VCaP (cell line): ENCODE measurements at regions not wholly inside any gene's neighbourhood (a gene's known extent, or its start where the extent isn't known, plus 50 kb on each side); places are given as distances from the start of the nearest gene placed in this dataset.
"Not testable (repeated sequence)": the region's sequence is repeated elsewhere in the genome, so short reads cannot be mapped to it uniquely, and the experiment has no call there.

Experiments
- H3K27ac ChIP-seq: fragments of 450-650 bp; 2 replicates; pipeline ENCODE4 v1.5.1; 2017
- CTCF ChIP-seq: fragments of 450-650 bp; conservative IDR thresholded peaks from 2 replicates; pipeline ENCODE4 v1.5.1; 2017; ENCODE audit warnings: mild to moderate bottlenecking, moderate library complexity

- TF ChIP-seq CTCF = no peak
- H3K27ac ChIP-seq = no peak overlapping the region
Measured at GRCh38 chrX:124256216-124256615, 76.2 kb upstream of the TEX13D start.

DNA sequence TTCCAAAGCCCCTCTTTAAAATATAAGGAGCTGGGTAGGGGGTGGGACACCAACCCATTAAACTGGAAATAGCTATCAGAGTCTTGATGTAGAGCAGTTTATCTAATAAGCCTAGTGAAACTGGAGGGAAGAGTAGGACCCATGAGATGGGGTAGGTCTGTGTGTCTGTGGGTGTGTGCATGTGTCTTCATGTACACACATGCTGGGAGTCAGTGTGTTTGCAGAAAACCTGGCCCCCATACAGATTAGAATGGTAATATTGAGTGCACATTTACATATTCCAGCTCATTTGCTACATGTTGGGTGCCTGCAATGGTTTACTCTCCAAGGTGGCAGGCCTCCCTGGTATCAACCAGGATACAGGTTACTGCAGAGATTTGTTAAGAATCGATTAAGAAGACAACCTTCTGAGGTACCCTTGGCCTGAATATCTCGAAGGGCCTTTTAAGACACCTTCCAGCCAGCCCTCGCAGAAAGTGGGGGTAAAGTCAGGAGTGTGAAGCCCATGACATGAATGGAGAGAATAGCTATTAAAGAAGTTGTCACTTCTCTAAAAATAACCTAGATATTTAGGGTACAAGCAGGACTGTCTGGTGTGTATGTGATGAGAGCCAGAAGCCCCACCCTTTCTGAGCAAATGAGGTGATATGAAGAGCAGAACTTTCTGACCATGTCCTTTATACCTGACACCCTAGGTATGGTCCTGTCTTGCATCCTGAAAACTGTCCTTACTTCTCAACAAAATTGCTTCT lies 75.7 kb upstream of the TEX13D start:
- no peak overlapping the region for H3K27ac ChIP-seq
- no peak for TF ChIP-seq CTCF

DNA sequence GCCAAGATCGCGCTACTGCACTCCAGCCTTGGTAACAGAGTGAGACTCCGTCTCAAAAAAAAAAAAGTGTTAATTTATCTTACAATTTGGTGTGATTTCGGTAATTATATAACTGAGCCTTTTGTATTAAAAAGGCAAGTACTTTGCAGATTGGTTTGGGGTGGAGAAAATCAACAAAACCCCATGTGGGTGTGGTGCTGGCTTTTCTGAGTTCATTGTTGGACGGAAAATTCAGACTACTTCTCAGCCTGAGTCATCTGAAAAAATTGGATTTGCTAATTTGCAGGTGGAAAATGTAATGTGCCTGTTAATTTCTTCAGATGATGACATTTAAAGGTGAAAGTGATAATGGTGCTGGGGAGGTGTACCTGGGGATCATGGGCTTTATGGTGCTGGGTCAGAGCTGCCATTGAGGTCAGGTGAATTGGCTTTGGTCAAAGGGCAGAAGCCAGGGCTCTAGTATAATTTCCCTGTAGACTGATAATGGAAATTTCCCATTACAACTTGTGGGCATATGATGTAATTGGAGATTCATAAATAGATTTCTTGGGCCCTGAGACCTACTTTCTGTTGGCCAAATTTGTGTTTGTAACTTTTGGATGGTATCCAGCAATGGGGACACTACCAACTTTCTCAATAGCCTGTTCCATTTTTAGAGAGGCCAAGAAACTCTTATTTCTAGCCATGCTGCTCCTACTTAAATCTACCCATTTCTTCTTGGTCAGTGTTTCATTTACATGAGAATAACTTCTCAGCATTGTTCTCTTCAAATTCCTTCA lies 74.3 kb upstream of the TEX13D start:
- no peak overlapping the region for H3K27ac ChIP-seq
- no peak for TF ChIP-seq CTCF

- no peak overlapping the region for H3K27ac ChIP-seq
- no peak for TF ChIP-seq CTCF
Measured at GRCh38 chrX:124260845-124261244, 71.6 kb upstream of the TEX13D start.

DNA sequence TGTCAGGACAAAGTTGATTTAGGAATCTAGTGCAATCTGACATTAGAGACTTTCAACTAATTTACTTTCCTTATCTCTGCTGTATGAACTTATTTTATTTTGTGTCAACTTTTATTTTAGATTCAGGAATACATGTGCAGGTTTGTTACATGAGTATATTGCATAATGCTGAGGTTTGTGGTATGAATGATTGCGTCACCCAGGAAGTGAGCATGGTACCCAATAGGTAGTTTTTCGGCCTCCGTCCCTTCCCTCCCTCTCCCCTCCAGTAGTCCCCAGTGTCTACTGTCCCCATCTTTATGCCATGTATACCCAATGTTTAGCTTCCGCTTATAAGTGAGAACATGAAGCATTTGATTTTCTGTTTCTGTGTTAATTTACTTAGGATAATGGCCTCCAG lies 68.7 kb upstream of the TEX13D start:
- TF ChIP-seq CTCF = no peak
- no peak overlapping the region for H3K27ac ChIP-seq

DNA sequence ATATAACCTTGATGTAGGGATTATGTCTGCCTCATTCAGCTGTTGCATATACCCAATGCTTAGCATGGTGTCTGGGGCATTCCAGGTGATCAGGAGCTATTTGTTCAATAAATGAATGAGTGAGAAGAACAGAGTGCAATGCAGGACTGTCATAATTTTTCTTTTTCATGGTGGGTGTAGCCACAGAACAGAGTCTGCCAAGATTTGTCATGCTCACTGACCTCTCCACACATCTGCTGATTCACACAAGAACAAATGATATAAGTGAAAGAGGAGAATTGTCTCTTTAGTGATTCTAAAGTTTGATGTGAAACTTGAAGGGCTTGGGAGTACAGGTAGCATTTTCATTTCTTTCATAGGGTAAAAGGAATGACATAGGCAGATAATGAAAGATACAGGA lies 64.4 kb upstream of the TEX13D start:
- H3K27ac ChIP-seq = no peak overlapping the region
- no peak for TF ChIP-seq CTCF

DNA sequence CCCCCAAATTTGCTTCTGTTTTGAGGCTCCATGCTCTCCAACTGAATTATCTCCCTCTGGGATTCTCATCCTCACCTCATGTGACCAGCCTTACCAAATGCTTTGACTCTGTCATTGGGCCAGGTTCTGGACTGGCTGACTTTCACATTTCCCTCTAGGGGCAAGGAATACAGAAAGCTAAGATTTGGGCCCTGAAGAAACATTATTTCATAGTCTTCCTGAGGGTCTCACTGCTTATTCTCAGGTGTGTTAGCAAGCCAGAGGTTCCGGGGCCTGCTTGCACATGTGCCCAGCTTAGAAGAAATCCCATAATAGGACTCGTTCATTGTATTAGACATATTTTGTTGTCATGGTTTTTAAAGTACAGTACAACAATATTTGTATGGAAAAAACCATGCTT lies 62.6 kb upstream of the TEX13D start:
- H3K27ac ChIP-seq = no peak overlapping the region
- no peak for TF ChIP-seq CTCF

DNA sequence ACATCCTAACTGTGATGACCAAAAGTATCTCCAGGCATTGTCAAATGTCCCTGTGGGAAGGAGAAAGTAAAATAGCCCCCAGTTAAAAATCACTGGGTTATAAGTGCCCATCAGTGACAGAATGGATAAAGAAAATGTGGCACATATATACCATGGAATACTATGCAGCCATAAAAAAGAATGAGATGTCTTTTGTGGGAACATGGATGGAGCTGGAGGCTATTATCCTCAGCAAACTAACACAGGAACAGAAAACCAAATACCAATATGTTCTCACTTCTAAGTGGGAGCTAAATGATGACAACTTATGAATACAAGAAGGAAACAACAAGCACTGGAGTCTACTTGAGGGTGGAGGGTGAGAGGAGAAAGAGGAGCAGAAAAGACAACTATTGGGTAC lies 60.9 kb upstream of the TEX13D start:
- H3K27ac ChIP-seq = not testable (repeated sequence)
